Uterus (tissue), 2 donors: ENCODE measurements at regions not wholly inside any gene's neighbourhood (a gene's known extent, or its start where the extent isn't known, plus 50 kb on each side); places are given as distances from the start of the nearest gene placed in this dataset.

Experiments used
- POLR2A ChIP-seq, 2 donors: fragments of 450-650 bp; IDR thresholded peaks; one replicate each; pipeline ENCODE4 v1.6.1; 2016; ENCODE audit warnings: antibody characterized with exemption in 2 of 2, mild to moderate bottlenecking in 1 of 2, moderate library complexity in 1 of 2
- TF ChIP-seq, protein P1 (sequence below), 4 experiments: fragments of 200-600 bp in 2 of 4; fragments of 450-650 bp in 2 of 4; sonication (generic) in 2 of 4; IDR thresholded peaks; one replicate each; pipeline ENCODE4 v1.5.1; 2016 to 2019; ENCODE audit warnings: antibody characterized with exemption in 4 of 4, mild to moderate bottlenecking in 2 of 4, moderate library complexity in 1 of 4

DNA sequence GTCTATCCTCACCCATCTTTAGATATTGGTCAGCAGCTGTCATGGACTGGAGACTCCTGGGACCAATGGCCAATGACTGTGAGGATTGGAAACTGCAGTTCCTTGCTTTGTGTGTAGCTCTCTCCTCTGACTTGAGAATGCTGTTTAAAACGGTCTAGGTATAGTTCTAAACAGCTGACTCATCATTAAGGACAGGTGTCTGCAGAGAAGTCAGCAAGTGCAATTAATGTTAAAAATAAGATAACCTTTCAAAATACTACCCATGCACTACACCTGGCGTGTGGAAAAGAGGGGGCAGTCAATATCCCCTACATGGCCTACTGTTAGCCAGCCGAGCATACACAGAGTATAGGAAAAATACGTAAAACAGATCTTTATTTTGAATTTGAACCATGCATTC is 115.4 kb upstream of the TAB2 start:
- TF ChIP-seq, protein P1, sequence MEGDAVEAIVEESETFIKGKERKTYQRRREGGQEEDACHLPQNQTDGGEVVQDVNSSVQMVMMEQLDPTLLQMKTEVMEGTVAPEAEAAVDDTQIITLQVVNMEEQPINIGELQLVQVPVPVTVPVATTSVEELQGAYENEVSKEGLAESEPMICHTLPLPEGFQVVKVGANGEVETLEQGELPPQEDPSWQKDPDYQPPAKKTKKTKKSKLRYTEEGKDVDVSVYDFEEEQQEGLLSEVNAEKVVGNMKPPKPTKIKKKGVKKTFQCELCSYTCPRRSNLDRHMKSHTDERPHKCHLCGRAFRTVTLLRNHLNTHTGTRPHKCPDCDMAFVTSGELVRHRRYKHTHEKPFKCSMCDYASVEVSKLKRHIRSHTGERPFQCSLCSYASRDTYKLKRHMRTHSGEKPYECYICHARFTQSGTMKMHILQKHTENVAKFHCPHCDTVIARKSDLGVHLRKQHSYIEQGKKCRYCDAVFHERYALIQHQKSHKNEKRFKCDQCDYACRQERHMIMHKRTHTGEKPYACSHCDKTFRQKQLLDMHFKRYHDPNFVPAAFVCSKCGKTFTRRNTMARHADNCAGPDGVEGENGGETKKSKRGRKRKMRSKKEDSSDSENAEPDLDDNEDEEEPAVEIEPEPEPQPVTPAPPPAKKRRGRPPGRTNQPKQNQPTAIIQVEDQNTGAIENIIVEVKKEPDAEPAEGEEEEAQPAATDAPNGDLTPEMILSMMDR (IDR thresholded peaks at IDR 0.05), result no peak
- no peak for TF ChIP-seq POLR2A (IDR thresholded peaks at IDR 0.05)
